ENCODE measurements at regions not wholly inside any gene's neighbourhood (a gene's known extent, or its start where the extent isn't known, plus 50 kb on each side); places are given as distances from the start of the nearest gene placed in this dataset.

DNA sequence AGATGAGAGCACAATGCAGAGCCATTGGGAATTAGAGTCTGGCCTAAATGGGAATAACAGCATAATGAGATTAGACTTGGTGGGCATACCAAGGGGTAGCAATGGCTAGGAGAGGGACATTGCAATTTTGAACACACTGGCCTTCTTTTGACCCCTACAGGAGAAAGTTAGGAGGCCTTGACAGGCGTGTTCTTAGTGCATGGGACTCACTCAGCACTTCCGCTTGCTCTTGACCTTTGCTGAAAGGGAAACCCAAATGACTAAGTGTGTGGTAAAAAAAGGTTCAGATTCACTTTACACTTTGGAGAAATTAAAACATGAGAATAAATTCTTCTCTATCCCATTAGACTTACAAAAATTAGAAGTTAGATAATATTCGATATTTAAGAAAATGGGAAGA is 317.4 kb downstream of the DIPK2A start:
- TF ChIP-seq CTCF (IDR thresholded peaks at IDR 0.05): no peak
- no peak for TF ChIP-seq POLR2A (IDR thresholded peaks at IDR 0.05)
